ENCODE measurements at regions not wholly inside any gene's neighbourhood (a gene's known extent, or its start where the extent isn't known, plus 50 kb on each side); places are given as distances from the start of the nearest gene placed in this dataset.
"Not testable (repeated sequence)": the region's sequence is repeated elsewhere in the genome, so short reads cannot be mapped to it uniquely, and the experiment has no call there.

GRCh38 chr9:41075671-41076070 is 52.8 kb downstream of the FOXD4L6 start:
- H3K27ac ChIP-seq (ENCODE audit: low read depth, low read length); H3K4me3 ChIP-seq (ENCODE audit: low read length); H3K36me3 Mint-ChIP-seq (ENCODE audit: low read depth); H3K9me3 Mint-ChIP-seq; H3K4me1 ChIP-seq (ENCODE audit: control insufficient read depth, insufficient read depth, low read length); H3K9ac ChIP-seq (ENCODE audit: extremely low read depth, low read length, poor library complexity, severe bottlenecking); H3K36me3 ChIP-seq (ENCODE audit: control insufficient read depth, insufficient read depth, low read length); H3K4me1 Mint-ChIP-seq; H3K9me3 ChIP-seq (ENCODE audit: control insufficient read depth, low read length); H3K27ac Mint-ChIP-seq: not testable (repeated sequence)
- no CpG with 5 or more reads among the region's 1 CpG for WGBS, 2 experiments (ENCODE audit: insufficient coverage in 1 of 2, insufficient read length in 1 of 2)
- peak; percentile 5 for DNase-seq
- peaks cover 71% of the 10 kb centered on the region for H3K27me3 ChIP-seq (ENCODE audit: control insufficient read depth, insufficient read depth, low read length, poor library complexity, severe bottlenecking)
- Mint-ChIP-seq H3K27me3 (ENCODE audit: insufficient read depth) (peaks cover 69% of the 10 kb centered on the region), H3K4me3 (peak overlapping the region; percentile 63)

- not testable (repeated sequence) for H3K4me1 ChIP-seq (ENCODE audit: control insufficient read depth, insufficient read depth, low read length); H3K36me3 ChIP-seq (ENCODE audit: control insufficient read depth, insufficient read depth, low read length); H3K9ac ChIP-seq (ENCODE audit: extremely low read depth, low read length, poor library complexity, severe bottlenecking); H3K9me3 ChIP-seq (ENCODE audit: control insufficient read depth, low read length); H3K9me3 Mint-ChIP-seq; H3K27ac Mint-ChIP-seq; H3K36me3 Mint-ChIP-seq (ENCODE audit: low read depth); H3K27ac ChIP-seq (ENCODE audit: low read depth, low read length); H3K4me1 Mint-ChIP-seq
- Histone ChIP-seq H3K27me3 (ENCODE audit: control insufficient read depth, insufficient read depth, low read length, poor library complexity, severe bottlenecking) (peaks cover 72% of the 10 kb centered on the region), H3K4me3 (ENCODE audit: low read length) (peak overlapping the region; percentile 65)
- DNase-seq, result peak; percentile 64
- peaks cover 68% of the 10 kb centered on the region for H3K27me3 Mint-ChIP-seq (ENCODE audit: insufficient read depth)
- peak overlapping the region; percentile 63 for H3K4me3 Mint-ChIP-seq
- 26 to 33% methylated on average over 37 to 63 of the region's 63 CpGs for WGBS, 2 experiments (ENCODE audit: insufficient coverage in 1 of 2, insufficient read length in 1 of 2)
Measured at GRCh38 chr9:41074356-41074942, 54.0 kb downstream of the FOXD4L6 start.

GRCh38 chr9:41073471-41074243 is 54.8 kb downstream of the FOXD4L6 start:
- H3K27me3 Mint-ChIP-seq (ENCODE audit: insufficient read depth), result peaks cover 69% of the 10 kb centered on the region
- H3K27ac Mint-ChIP-seq, result not testable (repeated sequence)
- 56 to 68% methylated on average over 3 to 35 of the region's 39 CpGs for WGBS, 2 experiments (ENCODE audit: insufficient coverage in 1 of 2, insufficient read length in 1 of 2)

GRCh38 chr9:41064125-41064795 is 64.2 kb downstream of the FOXD4L6 start:
- not testable (repeated sequence) for H3K36me3 Mint-ChIP-seq (ENCODE audit: low read depth); H3K9me3 Mint-ChIP-seq; H3K4me3 Mint-ChIP-seq; H3K4me1 Mint-ChIP-seq; DNase-seq; H3K9ac ChIP-seq (ENCODE audit: extremely low read depth, low read length, poor library complexity, severe bottlenecking); H3K4me1 ChIP-seq (ENCODE audit: control insufficient read depth, insufficient read depth, low read length); H3K9me3 ChIP-seq (ENCODE audit: control insufficient read depth, low read length); H3K27ac Mint-ChIP-seq; H3K36me3 ChIP-seq (ENCODE audit: control insufficient read depth, insufficient read depth, low read length); H3K27ac ChIP-seq (ENCODE audit: low read depth, low read length); H3K4me3 ChIP-seq (ENCODE audit: low read length)
- WGBS, 2 experiments (ENCODE audit: insufficient coverage in 1 of 2, insufficient read length in 1 of 2), result 62 to 67% methylated on average over 2 to 8 of the region's 8 CpGs
- peaks cover 13% of the 10 kb centered on the region for H3K27me3 ChIP-seq (ENCODE audit: control insufficient read depth, insufficient read depth, low read length, poor library complexity, severe bottlenecking)
- H3K27me3 Mint-ChIP-seq (ENCODE audit: insufficient read depth), result peaks cover 50% of the 10 kb centered on the region

More at GRCh38 chr9:41073471-41074243, 54.8 kb downstream of the FOXD4L6 start:
- H3K4me1 Mint-ChIP-seq; H3K9me3 ChIP-seq (ENCODE audit: control insufficient read depth, low read length); H3K36me3 ChIP-seq (ENCODE audit: control insufficient read depth, insufficient read depth, low read length); H3K9ac ChIP-seq (ENCODE audit: extremely low read depth, low read length, poor library complexity, severe bottlenecking); H3K4me3 ChIP-seq (ENCODE audit: low read length); H3K4me1 ChIP-seq (ENCODE audit: control insufficient read depth, insufficient read depth, low read length); H3K27ac ChIP-seq (ENCODE audit: low read depth, low read length); H3K36me3 Mint-ChIP-seq (ENCODE audit: low read depth); DNase-seq: not testable (repeated sequence)
- Mint-ChIP-seq H3K9me3 (peaks cover 11% of the 10 kb centered on the region), H3K4me3 (peak overlapping the region; percentile 63)
- H3K27me3 ChIP-seq (ENCODE audit: control insufficient read depth, insufficient read depth, low read length, poor library complexity, severe bottlenecking), result peaks cover 70% of the 10 kb centered on the region

- 88 to 100% methylated on average over 1 to 5 of the region's 5 CpGs for WGBS, 2 experiments (ENCODE audit: insufficient coverage in 1 of 2, insufficient read length in 1 of 2)
- peaks cover 11% of the 10 kb centered on the region for H3K27me3 ChIP-seq (ENCODE audit: control insufficient read depth, insufficient read depth, low read length, poor library complexity, severe bottlenecking)
- not testable (repeated sequence) for H3K4me1 Mint-ChIP-seq; H3K4me3 Mint-ChIP-seq; DNase-seq; H3K27ac Mint-ChIP-seq; H3K27ac ChIP-seq (ENCODE audit: low read depth, low read length); H3K4me3 ChIP-seq (ENCODE audit: low read length); H3K9me3 Mint-ChIP-seq; H3K9me3 ChIP-seq (ENCODE audit: control insufficient read depth, low read length); H3K36me3 ChIP-seq (ENCODE audit: control insufficient read depth, insufficient read depth, low read length); H3K4me1 ChIP-seq (ENCODE audit: control insufficient read depth, insufficient read depth, low read length); H3K36me3 Mint-ChIP-seq (ENCODE audit: low read depth); H3K9ac ChIP-seq (ENCODE audit: extremely low read depth, low read length, poor library complexity, severe bottlenecking)
- H3K27me3 Mint-ChIP-seq (ENCODE audit: insufficient read depth), result peaks cover 53% of the 10 kb centered on the region
Measured at GRCh38 chr9:41063243-41063642, 65.2 kb downstream of the FOXD4L6 start.

- H3K9me3 Mint-ChIP-seq; H3K9me3 ChIP-seq (ENCODE audit: control insufficient read depth, low read length); H3K9ac ChIP-seq (ENCODE audit: extremely low read depth, low read length, poor library complexity, severe bottlenecking); H3K27me3 ChIP-seq (ENCODE audit: control insufficient read depth, insufficient read depth, low read length, poor library complexity, severe bottlenecking); H3K27ac Mint-ChIP-seq; H3K4me1 Mint-ChIP-seq; H3K36me3 ChIP-seq (ENCODE audit: control insufficient read depth, insufficient read depth, low read length); H3K36me3 Mint-ChIP-seq (ENCODE audit: low read depth); H3K27ac ChIP-seq (ENCODE audit: low read depth, low read length); H3K4me3 Mint-ChIP-seq; H3K4me1 ChIP-seq (ENCODE audit: control insufficient read depth, insufficient read depth, low read length); H3K4me3 ChIP-seq (ENCODE audit: low read length); DNase-seq: not testable (repeated sequence)
- H3K27me3 Mint-ChIP-seq (ENCODE audit: insufficient read depth), result peaks cover 60% of the 10 kb centered on the region
- 83% methylated on average over 1 of the region's 1 CpG; no CpG with 5 or more reads in 1 of the 2 experiments for WGBS, 2 experiments (ENCODE audit: insufficient coverage in 1 of 2, insufficient read length in 1 of 2)
Measured at GRCh38 chr9:41059603-41060002, 68.9 kb downstream of the FOXD4L6 start.
